Natural killer cell (primary cell): ENCODE measurements at regions not wholly inside any gene's neighbourhood (a gene's known extent, or its start where the extent isn't known, plus 50 kb on each side); places are given as distances from the start of the nearest gene placed in this dataset.

Experiments
- ATAC-seq, 3 donors: fragments of 150-1000 bp in 2 of 3; fragments of 200-7000 bp in 1 of 3; cut with Tn5 transposase; 1 replicate in 1 of 3; 2 replicates in 2 of 3; pipeline ENCODE4 v1.10.0; 2021; ENCODE audit warnings: mild to moderate bottlenecking in 2 of 3, moderate library complexity in 2 of 3
- DNase-seq, 2 donors: peaks; one replicate each; pipeline versions ENCODE4 v3.0.0 to v3.0.0-alpha.2; 2013 to 2021; ENCODE audit warnings: mixed read lengths in 1 of 2
- H3K27ac ChIP-seq: one replicate; pipeline ENCODE4 v1.5.1; 2013; ENCODE audit warnings: mild to moderate bottlenecking, low read length
- H3K27me3 ChIP-seq: one replicate; pipeline ENCODE4 v1.6.1; 2013; ENCODE audit warnings: low read length; ENCODE audit not compliant: control insufficient read depth, insufficient read depth
- H3K36me3 ChIP-seq: one replicate; pipeline ENCODE4 v1.6.1; 2013; ENCODE audit warnings: low read length; ENCODE audit not compliant: control insufficient read depth, insufficient read depth
- H3K4me1 ChIP-seq: one replicate; pipeline ENCODE4 v1.6.1; 2013; ENCODE audit warnings: low read length; ENCODE audit not compliant: control insufficient read depth, insufficient read depth
- H3K4me3 ChIP-seq: one replicate; pipeline ENCODE4 v1.5.1; 2013; ENCODE audit warnings: low read length
- H3K9me3 ChIP-seq: one replicate; pipeline ENCODE4 v1.6.1; 2013; ENCODE audit warnings: low read length; ENCODE audit not compliant: control insufficient read depth, insufficient read depth
- H3K27ac Mint-ChIP-seq, 2 donors: one replicate each; pipeline ENCODE4 v1.8.0; 2022; ENCODE audit warnings: mild to moderate bottlenecking in 2 of 2, mixed read lengths in 2 of 2, moderate library complexity in 1 of 2
- H3K27me3 Mint-ChIP-seq, 2 donors: one replicate each; pipeline ENCODE4 v1.8.0; 2022; ENCODE audit warnings: low read depth in 2 of 2, mixed read lengths in 2 of 2
- H3K36me3 Mint-ChIP-seq: one replicate; pipeline ENCODE4 v1.8.0; 2022; ENCODE audit warnings: mixed read lengths
- H3K4me1 Mint-ChIP-seq, 2 donors: one replicate each; pipeline ENCODE4 v1.8.0; 2022; ENCODE audit warnings: mixed read lengths in 2 of 2
- H3K4me3 Mint-ChIP-seq: one replicate; pipeline ENCODE4 v1.8.0; 2022; ENCODE audit warnings: mild to moderate bottlenecking, moderate library complexity, mixed read lengths
- H3K9me3 Mint-ChIP-seq, 2 donors: one replicate each; pipeline ENCODE4 v1.8.0; 2022; ENCODE audit warnings: mixed read lengths in 2 of 2
- WGBS: methylation state at CpG from one replicate; pipeline ENCODE4 v1.1.7; 2013; ENCODE audit warnings: missing lambda C conversion rate; ENCODE audit not compliant: insufficient coverage; 5-methylcytosine and 5-hydroxymethylcytosine counted together
- intact Hi-C: fragments of 100-400 bp; cut with micrococcal nuclease; formaldehyde crosslinking; loops from one replicate; pipeline ENCODE4 v1.14.2; 2022
- TF ChIP-seq, protein P1 (sequence below): fragments of 200-600 bp; IDR thresholded peaks from one replicate; pipeline ENCODE4 v1.8.0; 2022; ENCODE audit warnings: antibody characterized with exemption

DNA sequence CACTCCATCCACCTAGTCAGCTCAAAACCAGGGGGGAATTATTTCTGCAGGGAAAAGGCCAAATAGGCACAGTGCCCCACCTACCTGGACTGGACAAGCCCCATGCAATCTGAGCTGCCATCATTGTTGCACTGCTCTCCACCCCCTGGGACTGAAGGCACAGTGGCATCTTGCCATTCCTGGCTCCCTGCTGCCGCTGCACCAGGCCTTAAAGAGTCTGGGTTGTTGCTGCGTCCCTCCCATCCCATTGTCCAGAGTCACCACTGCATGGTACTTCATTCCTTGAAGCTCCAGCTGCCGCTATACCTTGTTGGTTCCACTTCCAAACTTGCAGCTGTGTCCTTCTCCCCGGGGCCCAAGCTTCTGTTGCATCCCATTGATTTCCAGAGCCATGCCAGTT, 629.7 kb downstream of the STIM2 start:
- 81% methylated on average over 4 of the region's 4 CpGs for WGBS
- Mint-ChIP-seq H3K36me3 (no peaks in the 10 kb centered on the region), H3K27me3 (no peaks in the 10 kb centered on the region), H3K4me3 (no peak overlapping the region), H3K4me1 (no peaks in the 10 kb centered on the region), H3K27ac (no peak overlapping the region), H3K9me3 (peaks cover 8 to 10% of the 10 kb centered on the region in 2 donors)
- no peaks in the 10 kb centered on the region for H3K4me1 ChIP-seq
- H3K27me3 ChIP-seq: no peaks in the 10 kb centered on the region
- TF ChIP-seq, protein P1, sequence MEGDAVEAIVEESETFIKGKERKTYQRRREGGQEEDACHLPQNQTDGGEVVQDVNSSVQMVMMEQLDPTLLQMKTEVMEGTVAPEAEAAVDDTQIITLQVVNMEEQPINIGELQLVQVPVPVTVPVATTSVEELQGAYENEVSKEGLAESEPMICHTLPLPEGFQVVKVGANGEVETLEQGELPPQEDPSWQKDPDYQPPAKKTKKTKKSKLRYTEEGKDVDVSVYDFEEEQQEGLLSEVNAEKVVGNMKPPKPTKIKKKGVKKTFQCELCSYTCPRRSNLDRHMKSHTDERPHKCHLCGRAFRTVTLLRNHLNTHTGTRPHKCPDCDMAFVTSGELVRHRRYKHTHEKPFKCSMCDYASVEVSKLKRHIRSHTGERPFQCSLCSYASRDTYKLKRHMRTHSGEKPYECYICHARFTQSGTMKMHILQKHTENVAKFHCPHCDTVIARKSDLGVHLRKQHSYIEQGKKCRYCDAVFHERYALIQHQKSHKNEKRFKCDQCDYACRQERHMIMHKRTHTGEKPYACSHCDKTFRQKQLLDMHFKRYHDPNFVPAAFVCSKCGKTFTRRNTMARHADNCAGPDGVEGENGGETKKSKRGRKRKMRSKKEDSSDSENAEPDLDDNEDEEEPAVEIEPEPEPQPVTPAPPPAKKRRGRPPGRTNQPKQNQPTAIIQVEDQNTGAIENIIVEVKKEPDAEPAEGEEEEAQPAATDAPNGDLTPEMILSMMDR: no peak
- H3K27ac ChIP-seq: no peak overlapping the region
- H3K36me3 ChIP-seq: no peaks in the 10 kb centered on the region
- intact Hi-C loops: no loop called here
- DNase-seq (no peak), ATAC-seq (no peak)
- no peak overlapping the region for H3K4me3 ChIP-seq
- H3K9me3 ChIP-seq: no peaks in the 10 kb centered on the region

DNA sequence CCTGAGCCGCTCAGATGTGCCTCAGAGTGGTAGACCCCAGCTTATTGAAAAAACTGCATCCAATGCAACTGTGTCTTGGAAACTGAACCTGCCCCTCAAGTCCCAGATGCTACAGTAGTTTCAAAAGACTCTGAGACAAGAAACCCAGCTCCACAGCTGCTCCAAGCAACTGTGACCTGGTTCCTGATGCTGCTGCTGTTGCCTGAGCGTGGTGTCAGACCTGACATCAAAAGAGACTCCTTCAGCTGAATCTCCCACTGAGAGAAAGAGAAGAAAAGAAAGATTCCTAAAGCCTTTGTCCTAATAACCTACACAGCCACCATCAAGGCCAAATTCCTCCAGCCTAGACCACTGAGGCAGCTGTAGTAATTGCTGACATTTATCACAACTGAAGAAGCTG, 630.1 kb downstream of the STIM2 start:
- Mint-ChIP-seq H3K36me3 (no peaks in the 10 kb centered on the region), H3K9me3 (peaks cover 4 to 6% of the 10 kb centered on the region in 2 donors), H3K4me3 (no peak overlapping the region), H3K27ac (no peak overlapping the region), H3K4me1 (no peaks in the 10 kb centered on the region), H3K27me3 (no peaks in the 10 kb centered on the region)
- ATAC-seq (no peak), DNase-seq (no peak)
- WGBS: 86% methylated on average over 2 of the region's 2 CpGs
- intact Hi-C loops: no loop called here
- no peaks in the 10 kb centered on the region for H3K27me3 ChIP-seq
- no peak overlapping the region for H3K27ac ChIP-seq
- TF ChIP-seq, protein P1: no peak
- no peaks in the 10 kb centered on the region for H3K4me1 ChIP-seq
- H3K4me3 ChIP-seq: no peak overlapping the region
- H3K36me3 ChIP-seq: no peaks in the 10 kb centered on the region
- H3K9me3 ChIP-seq: no peaks in the 10 kb centered on the region

DNA sequence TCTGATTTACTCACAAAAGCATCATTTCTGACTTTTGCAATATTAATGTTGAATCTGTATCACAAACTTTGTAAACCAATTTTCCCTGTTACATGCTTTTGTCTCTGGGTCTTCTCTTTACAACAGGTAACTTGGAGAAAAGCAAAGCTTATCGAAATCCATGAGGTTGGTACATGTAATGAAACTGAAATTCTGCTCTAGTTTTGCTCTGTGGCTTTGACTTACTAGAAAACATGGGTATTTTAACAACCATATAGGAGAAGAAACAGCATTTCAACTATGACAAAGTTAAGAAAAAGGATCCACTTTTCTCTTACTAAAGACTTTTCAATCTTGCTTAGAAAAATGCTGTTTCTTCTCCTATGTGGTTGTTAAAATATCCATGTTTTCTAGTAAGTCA, 645.8 kb downstream of the STIM2 start:
- no peaks in the 10 kb centered on the region for H3K4me1 Mint-ChIP-seq
- TF ChIP-seq, protein P1: no peak
- Histone ChIP-seq H3K27ac (no peak overlapping the region), H3K27me3 (no peaks in the 10 kb centered on the region), H3K36me3 (no peaks in the 10 kb centered on the region), H3K9me3 (no peaks in the 10 kb centered on the region), H3K4me1 (no peaks in the 10 kb centered on the region), H3K4me3 (no peak overlapping the region)
- ATAC-seq (no peak), DNase-seq (no peak)
- H3K27me3 Mint-ChIP-seq: no peaks in the 10 kb centered on the region
- WGBS: no CpG with 5 or more reads among the region's 1 CpG
- H3K36me3 Mint-ChIP-seq: no peaks in the 10 kb centered on the region
- intact Hi-C loops: no loop called here
- no peak overlapping the region for H3K27ac Mint-ChIP-seq
- H3K4me3 Mint-ChIP-seq: no peak overlapping the region
- H3K9me3 Mint-ChIP-seq: peaks cover 4% of the 10 kb centered on the region in 2 donors

DNA sequence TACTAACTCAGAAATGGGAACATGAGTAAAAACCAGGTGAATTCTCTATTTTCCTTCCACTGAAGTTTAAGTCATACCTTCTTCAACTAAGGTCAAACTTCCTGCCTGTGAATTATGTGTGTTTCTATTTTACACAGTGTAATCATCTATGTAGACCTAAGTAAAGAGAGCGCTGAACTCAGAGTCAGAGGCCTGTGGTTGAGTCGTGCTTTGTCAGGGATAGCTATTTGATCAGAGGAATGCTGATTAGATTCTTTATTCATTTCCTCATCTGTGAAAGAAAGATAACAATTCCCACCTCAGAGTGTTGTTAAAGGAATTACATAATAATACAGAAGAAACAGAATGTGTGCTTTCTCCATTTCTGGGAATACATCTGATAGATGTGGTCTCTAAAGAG, 654.1 kb downstream of the STIM2 start:
- intact Hi-C loops: no loop called here
- WGBS: 60% methylated on average over 1 of the region's 2 CpGs
- Histone ChIP-seq H3K9me3 (no peaks in the 10 kb centered on the region), H3K27ac (no peak overlapping the region), H3K4me3 (no peak overlapping the region), H3K27me3 (no peaks in the 10 kb centered on the region), H3K4me1 (no peaks in the 10 kb centered on the region), H3K36me3 (no peaks in the 10 kb centered on the region)
- no peak overlapping the region for H3K27ac Mint-ChIP-seq
- peaks cover 8 to 13% of the 10 kb centered on the region in 2 donors for H3K9me3 Mint-ChIP-seq
- no peak overlapping the region for H3K4me3 Mint-ChIP-seq
- no peaks in the 10 kb centered on the region for H3K27me3 Mint-ChIP-seq
- TF ChIP-seq, protein P1: no peak
- no peaks in the 10 kb centered on the region for H3K4me1 Mint-ChIP-seq
- no peak for DNase-seq
- ATAC-seq: no peak
- no peaks in the 10 kb centered on the region for H3K36me3 Mint-ChIP-seq
